ENCODE measurements at regions not wholly inside any gene's neighbourhood (a gene's known extent, or its start where the extent isn't known, plus 50 kb on each side); places are given as distances from the start of the nearest gene placed in this dataset.

- no peak for TF ChIP-seq POLR2A (IDR thresholded peaks at IDR 0.05)
- no peak for TF ChIP-seq CTCF (IDR thresholded peaks at IDR 0.05)
Observed at GRCh38 chr12:126768517-126768916, 1498.5 kb upstream of the TMEM132C start.

All from adrenal gland (tissue), 5 donors.